Epithelial cell of esophagus (primary cell): ENCODE measurements at regions not wholly inside any gene's neighbourhood (a gene's known extent, or its start where the extent isn't known, plus 50 kb on each side); places are given as distances from the start of the nearest gene placed in this dataset.

ENCODE experiments used
- DNase-seq: peaks from one replicate; pipeline ENCODE4 v3.0.0; 2010; ENCODE audit warnings: low read depth
- H3K4me3 ChIP-seq: 2 replicates; pipeline ENCODE4 v1.5.1; 2011; ENCODE audit warnings: mild to moderate bottlenecking, low read length, control low read depth
- TF ChIP-seq, protein P1 (sequence below): IDR thresholded peaks from 2 replicates; pipeline ENCODE4 v1.5.1; 2011; ENCODE audit warnings: low read depth, mild to moderate bottlenecking, low read length, control low read depth, inconsistent platforms; ENCODE audit not compliant: insufficient read depth; ENCODE audit errors: missing control alignments

DNA sequence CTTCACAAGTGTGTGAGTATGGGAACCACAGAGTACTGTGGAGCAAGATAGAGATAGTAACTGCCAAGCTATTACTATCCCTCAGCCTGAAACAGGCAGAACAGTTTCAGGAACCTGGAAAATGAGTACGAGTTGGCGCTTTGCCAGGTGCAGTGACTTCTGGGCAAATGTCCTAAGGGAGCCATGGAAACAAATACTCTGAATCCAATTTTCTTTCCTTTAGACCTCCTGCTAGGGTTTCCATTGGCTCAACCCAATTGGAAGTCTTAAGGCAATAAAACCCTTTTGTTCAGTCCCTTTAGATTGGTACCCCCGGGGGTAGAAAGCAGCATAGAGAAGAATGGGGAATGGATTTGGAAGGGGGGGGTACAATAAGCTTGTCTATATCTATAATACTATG lies 205.0 kb upstream of the EPHA7 start:
- TF ChIP-seq, protein P1, sequence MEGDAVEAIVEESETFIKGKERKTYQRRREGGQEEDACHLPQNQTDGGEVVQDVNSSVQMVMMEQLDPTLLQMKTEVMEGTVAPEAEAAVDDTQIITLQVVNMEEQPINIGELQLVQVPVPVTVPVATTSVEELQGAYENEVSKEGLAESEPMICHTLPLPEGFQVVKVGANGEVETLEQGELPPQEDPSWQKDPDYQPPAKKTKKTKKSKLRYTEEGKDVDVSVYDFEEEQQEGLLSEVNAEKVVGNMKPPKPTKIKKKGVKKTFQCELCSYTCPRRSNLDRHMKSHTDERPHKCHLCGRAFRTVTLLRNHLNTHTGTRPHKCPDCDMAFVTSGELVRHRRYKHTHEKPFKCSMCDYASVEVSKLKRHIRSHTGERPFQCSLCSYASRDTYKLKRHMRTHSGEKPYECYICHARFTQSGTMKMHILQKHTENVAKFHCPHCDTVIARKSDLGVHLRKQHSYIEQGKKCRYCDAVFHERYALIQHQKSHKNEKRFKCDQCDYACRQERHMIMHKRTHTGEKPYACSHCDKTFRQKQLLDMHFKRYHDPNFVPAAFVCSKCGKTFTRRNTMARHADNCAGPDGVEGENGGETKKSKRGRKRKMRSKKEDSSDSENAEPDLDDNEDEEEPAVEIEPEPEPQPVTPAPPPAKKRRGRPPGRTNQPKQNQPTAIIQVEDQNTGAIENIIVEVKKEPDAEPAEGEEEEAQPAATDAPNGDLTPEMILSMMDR = no peak

DNA sequence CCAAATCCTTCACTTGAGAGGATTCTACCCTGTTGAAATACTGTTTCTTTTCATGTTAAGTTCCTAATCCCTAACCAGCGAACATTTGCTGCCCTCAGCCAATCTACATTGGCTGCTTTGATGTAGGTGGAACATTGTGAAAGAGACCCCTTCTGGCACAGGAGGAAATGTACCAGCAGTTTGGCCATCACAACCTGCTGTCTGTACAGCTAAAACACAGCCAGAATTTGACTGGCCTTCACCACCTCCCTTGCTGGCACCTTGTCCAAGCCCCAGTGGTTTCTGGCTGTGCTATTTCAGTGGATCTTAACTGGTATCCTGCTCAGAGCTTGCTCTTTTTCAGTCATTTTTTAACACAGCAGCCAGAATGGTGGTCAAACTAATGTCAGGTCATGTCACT lies 202.1 kb upstream of the EPHA7 start:
- TF ChIP-seq, protein P1 = no peak
- DNase-seq = no peak
- H3K4me3 ChIP-seq = no peak overlapping the region

More for the DNA sequence above, 205.0 kb upstream of the EPHA7 start:
- H3K4me3 ChIP-seq = no peak overlapping the region
- no peak for DNase-seq

DNA sequence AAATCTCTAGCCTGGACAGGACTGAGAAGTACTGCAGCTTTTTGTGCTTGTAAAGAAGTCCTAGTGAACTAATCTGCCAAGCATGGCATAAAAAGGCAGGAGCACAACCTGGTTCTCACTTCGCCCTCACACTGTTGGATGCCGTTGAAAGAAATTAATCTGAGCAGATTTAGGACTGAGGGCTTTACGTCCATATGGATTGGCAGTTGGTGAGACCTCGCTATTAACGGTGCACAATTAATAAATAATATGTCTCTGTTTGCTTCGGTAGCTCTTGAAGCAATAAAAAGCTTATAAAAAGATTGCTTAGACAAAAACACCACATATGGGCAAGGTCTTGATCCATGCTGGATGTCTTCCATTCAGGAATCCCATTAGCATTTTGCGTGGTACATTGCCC lies 185.6 kb upstream of the EPHA7 start:
- no peak overlapping the region for H3K4me3 ChIP-seq
- TF ChIP-seq, protein P1 = no peak
- DNase-seq = no peak

DNA sequence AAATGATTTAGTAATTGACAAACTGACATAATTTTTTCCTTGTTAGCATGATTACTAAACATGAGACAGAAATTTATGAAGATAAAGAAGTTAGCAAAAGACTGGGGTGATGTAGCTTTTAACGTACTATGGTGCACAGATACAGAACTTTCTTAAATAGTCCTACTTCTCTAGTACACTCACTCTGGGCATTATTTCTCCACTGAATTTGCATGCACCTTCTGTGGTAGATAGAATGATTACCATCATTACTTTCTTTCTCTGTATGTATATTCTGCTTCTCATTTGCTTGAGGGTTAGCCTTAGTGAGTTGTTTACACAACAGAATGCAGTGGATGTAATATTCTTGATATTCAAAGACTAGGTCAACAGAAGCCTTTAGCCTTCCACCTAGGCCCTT lies 173.1 kb upstream of the EPHA7 start:
- no peak for DNase-seq
- TF ChIP-seq, protein P1 = no peak
- H3K4me3 ChIP-seq = no peak overlapping the region

DNA sequence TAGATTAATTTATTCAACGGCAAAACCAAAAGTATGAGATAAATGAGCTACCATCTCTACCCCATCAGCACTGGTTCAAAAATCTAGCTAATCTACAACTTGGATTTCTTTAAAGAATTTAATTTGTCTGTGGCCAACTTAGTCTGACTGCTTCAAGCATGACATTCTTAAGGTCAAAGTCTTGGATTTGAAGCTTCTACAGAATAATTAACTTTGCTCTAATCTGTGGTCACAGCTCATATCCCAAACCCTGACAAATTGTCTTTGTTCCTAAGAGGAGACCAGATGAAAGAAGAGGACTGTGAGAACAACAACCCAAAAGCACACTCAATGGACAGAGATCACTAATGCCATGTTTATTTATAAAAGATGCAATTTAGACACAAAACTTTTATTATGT lies 166.9 kb upstream of the EPHA7 start:
- DNase-seq = no peak
- no peak overlapping the region for H3K4me3 ChIP-seq
- TF ChIP-seq, protein P1 = no peak

DNA sequence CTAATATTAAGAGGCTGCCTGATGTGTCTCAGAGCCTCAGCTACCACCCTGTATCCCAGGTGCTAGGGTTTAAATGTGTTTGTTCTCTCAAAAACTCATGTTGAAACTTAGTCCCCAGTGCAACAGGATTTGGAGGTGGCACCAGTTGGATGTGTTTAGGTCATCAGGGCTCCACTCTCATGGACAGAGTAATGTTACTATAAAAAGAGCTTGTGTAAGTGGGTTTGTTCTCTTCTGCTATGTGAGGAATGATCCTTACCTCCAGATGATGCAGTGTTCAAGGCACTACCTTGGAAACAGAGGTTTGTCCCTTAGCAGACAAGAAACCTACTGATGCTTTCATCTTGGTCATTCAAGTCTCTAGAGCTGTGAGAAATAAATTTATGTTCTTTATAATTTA lies 164.9 kb upstream of the EPHA7 start:
- TF ChIP-seq, protein P1 = no peak
- H3K4me3 ChIP-seq = no peak overlapping the region
- no peak for DNase-seq

DNA sequence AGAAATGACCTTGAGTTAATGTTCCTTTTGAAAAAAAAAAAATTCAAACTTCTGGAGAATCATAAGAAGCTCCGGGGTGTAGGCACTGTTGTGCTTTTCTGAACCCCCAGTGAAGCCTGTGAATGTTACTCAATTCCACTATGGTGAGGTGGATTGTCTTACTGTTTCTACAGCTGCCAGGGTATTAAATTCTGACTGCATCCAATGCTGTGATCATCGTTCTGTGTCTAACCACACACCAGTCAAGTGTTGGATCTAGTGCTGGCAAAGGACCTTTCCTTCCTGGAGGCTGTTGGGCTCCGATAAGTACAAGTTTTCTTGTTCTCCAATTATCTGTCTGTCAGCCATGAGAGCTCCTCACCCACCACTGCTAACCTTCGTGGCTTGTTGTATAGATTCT lies 162.0 kb upstream of the EPHA7 start:
- TF ChIP-seq, protein P1 = no peak
- H3K4me3 ChIP-seq = no peak overlapping the region
- DNase-seq = no peak
